Endothelial cell of umbilical vein (primary cell): ENCODE measurements at regions not wholly inside any gene's neighbourhood (a gene's known extent, or its start where the extent isn't known, plus 50 kb on each side); places are given as distances from the start of the nearest gene placed in this dataset.

Source experiments
- BruUV-seq: library from RNA; stranded (reverse); fragments of 400-500 nt; replicated peaks from 2 replicates; lab custom pipeline; 2021; lab: Mats Ljungman, UMichigan
- CTCF ChIA-PET: fragments of 300-600, 350-600 bp; sonication (Branson Sonifier 250); formaldehyde crosslinking; loops from one replicate; lab custom pipeline; 2021; ENCODE audit warnings: antibody characterized with exemption, inconsistent platforms; lab: Charles Lee
- POLR2A ChIA-PET: fragments of 300-600, 350-600 bp; sonication (Branson Sonifier 250); formaldehyde crosslinking; loops from one replicate; lab custom pipeline; 2021; ENCODE audit warnings: antibody characterized with exemption, inconsistent platforms; lab: Charles Lee
- DNase-seq: peaks from one replicate; pipeline ENCODE4 v3.0.0-alpha.2; 2011; ENCODE audit warnings: low read depth, low spot score
- FAIRE-seq: peaks from 2 replicates; lab custom pipeline; 2011; peaks lifted over from hg19 to GRCh38; lab: Jason Lieb, UNC
- H2AFZ ChIP-seq: 2 replicates; pipeline ENCODE4 v1.6.0; 2012; ENCODE audit warnings: low read depth, low read length, control low read depth, inconsistent platforms
- H3K27ac ChIP-seq: 2 replicates; pipeline ENCODE4 v1.5.1; 2011; ENCODE audit warnings: low read depth, mild to moderate bottlenecking, control low read depth, low read length, moderate library complexity; ENCODE audit not compliant: insufficient read depth
- H3K27me3 ChIP-seq, 2 experiments: 2 replicates each; pipeline versions ENCODE4 v1.6.0 to v1.6.1; 2011; ENCODE audit warnings: low read length in 2 of 2, mixed read lengths in 1 of 2; ENCODE audit not compliant: control insufficient read depth in 2 of 2, insufficient read depth in 2 of 2
- H3K36me3 ChIP-seq, 2 experiments: 2 replicates in 1 of 2; 3 replicates in 1 of 2; pipeline ENCODE4 v1.5.1; 2011; ENCODE audit warnings: low read length in 2 of 2, mild to moderate bottlenecking in 1 of 2, moderate library complexity in 1 of 2; ENCODE audit not compliant: control insufficient read depth in 2 of 2, insufficient read depth in 2 of 2; ENCODE audit errors: extremely low read depth in 1 of 2
- H3K4me1 ChIP-seq: 3 replicates; pipeline ENCODE4 v1.5.1; 2011; ENCODE audit warnings: mild to moderate bottlenecking, low read length; ENCODE audit not compliant: control insufficient read depth, insufficient read depth; ENCODE audit errors: extremely low read depth
- H3K4me2 ChIP-seq: 2 replicates; pipeline ENCODE4 v1.6.1; 2011; ENCODE audit warnings: low read length, control low read depth, mixed read lengths; ENCODE audit not compliant: insufficient read depth
- H3K4me3 ChIP-seq, 3 experiments: fragments of 200-600 bp in 1 of 3; sonication (generic), shearing (Covaris generic) in 1 of 3; replicated peaks in 1 of 3; 2 replicates each; pipeline ENCODE4 v1.5.1; 2011 to 2016; ENCODE audit warnings: control low read depth in 3 of 3, low read length in 3 of 3, mild to moderate bottlenecking in 2 of 3, inconsistent platforms in 1 of 3, low read depth in 1 of 3, moderate library complexity in 1 of 3; ENCODE audit not compliant: insufficient read depth in 1 of 3
- H3K79me2 ChIP-seq: 2 replicates; pipeline ENCODE4 v1.6.0; 2012; ENCODE audit warnings: low read length, inconsistent platforms; ENCODE audit not compliant: control insufficient read depth, insufficient read depth
- H3K9ac ChIP-seq: replicated peaks from 2 replicates; pipeline ENCODE3; 2011; ENCODE audit warnings: low read length, control low read depth; ENCODE audit not compliant: insufficient read depth; ENCODE audit errors: extremely low read depth
- H3K9me1 ChIP-seq: replicated peaks from 3 replicates; pipeline ENCODE4 v1.6.0; 2011; ENCODE audit warnings: mild to moderate bottlenecking, low read length; ENCODE audit not compliant: control insufficient read depth, insufficient read depth; ENCODE audit errors: extremely low read depth
- H3K9me3 ChIP-seq: replicated peaks from 2 replicates; pipeline ENCODE4 v1.5.1; 2012; ENCODE audit warnings: low read length, inconsistent platforms; ENCODE audit not compliant: control insufficient read depth, insufficient read depth
- H4K20me1 ChIP-seq: replicated peaks from 2 replicates; pipeline ENCODE3; 2011; ENCODE audit warnings: mild to moderate bottlenecking, low read length; ENCODE audit not compliant: control insufficient read depth, insufficient read depth; ENCODE audit errors: extremely low read depth
- EZH2 ChIP-seq: IDR thresholded peaks from 2 replicates; pipeline ENCODE4 v1.6.1; 2012; ENCODE audit warnings: borderline replicate concordance, low read depth, mild to moderate bottlenecking, moderate library complexity, low read length, inconsistent platforms; ENCODE audit not compliant: severe bottlenecking
- JUN ChIP-seq: IDR thresholded peaks from 2 replicates; pipeline ENCODE4 v1.6.1; 2011; ENCODE audit warnings: borderline replicate concordance, low read depth; ENCODE audit not compliant: insufficient read length, insufficient read depth
- MYC ChIP-seq: IDR thresholded peaks from one replicate; pipeline ENCODE4 v1.6.1; 2011; ENCODE audit warnings: mild to moderate bottlenecking, low read depth, low read length
- POLR2A ChIP-seq: IDR thresholded peaks from 2 replicates; pipeline ENCODE4 v1.6.1; 2012; ENCODE audit warnings: low read depth, mild to moderate bottlenecking, control low read depth, low read length
- POLR2AphosphoS5 ChIP-seq: IDR thresholded peaks from 2 replicates; pipeline ENCODE4 v1.6.1; 2012; ENCODE audit warnings: low read depth, mild to moderate bottlenecking, control low read depth, low read length, moderate library complexity; ENCODE audit not compliant: insufficient read depth
- dilution Hi-C: fragments of 300-500 bp; cut with MboI; formaldehyde crosslinking; loops from one replicate; pipeline ENCODE4 v1.15.0; 2019; ENCODE audit warnings: low sequenced_read_pairs; ENCODE audit not compliant: extremely low pct_ligation_motif_present
- intact Hi-C: fragments of 100-400 bp; cut with micrococcal nuclease; formaldehyde crosslinking; loops from one replicate; pipeline ENCODE4 v1.10.0; 2022
- TF ChIP-seq, protein P1 (sequence below): IDR thresholded peaks from 2 replicates; pipeline ENCODE4 v1.6.1; 2011; ENCODE audit not compliant: insufficient read depth, insufficient read length
- TF ChIP-seq, protein P2 (sequence below), 2 donors: IDR thresholded peaks; 1 replicate in 1 of 2; 2 replicates in 1 of 2; pipeline ENCODE4 v1.5.1; 2011; ENCODE audit warnings: low read length in 2 of 2, mild to moderate bottlenecking in 2 of 2, moderate library complexity in 2 of 2, control low read depth in 1 of 2, inconsistent platforms in 1 of 2, low read depth in 1 of 2; ENCODE audit not compliant: insufficient read depth in 1 of 2; ENCODE audit errors: extremely low read depth in 1 of 2

DNA sequence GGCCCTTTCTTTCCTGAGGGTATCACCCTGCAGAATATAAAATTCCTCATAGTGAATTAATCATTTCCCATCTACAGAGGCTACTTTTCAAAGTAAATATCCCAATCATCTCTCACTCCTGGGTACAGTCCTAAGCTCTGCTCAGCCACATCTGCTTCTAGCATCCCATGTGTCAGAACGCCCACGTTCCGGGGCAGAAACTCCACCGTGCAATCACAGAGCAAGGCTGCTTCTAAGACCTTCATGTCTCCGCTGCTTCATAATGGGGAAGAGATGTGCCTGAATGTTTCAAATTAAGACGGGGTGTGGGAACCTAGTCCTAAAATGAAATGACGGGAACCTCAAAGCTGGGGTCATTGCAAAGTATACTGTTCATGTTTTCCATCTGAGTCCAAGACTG is 208.8 kb upstream of the GMDS start:
- Histone ChIP-seq H3K4me2 (no peak overlapping the region), H3K9ac (no peak overlapping the region), H3K27me3 (peaks cover 3 to 4% of the 10 kb centered on the region in 2 experiments), H3K36me3 (no peaks in the 10 kb centered on the region), H3K79me2 (no peaks in the 10 kb centered on the region), H3K9me1 (no peaks in the 10 kb centered on the region), H4K20me1 (no peaks in the 10 kb centered on the region), H3K27ac (no peak overlapping the region), H3K4me1 (peaks cover under 1% of the 10 kb centered on the region), H3K4me3 (no peak overlapping the region), H2AFZ (no peak overlapping the region), H3K9me3 (no peaks in the 10 kb centered on the region)
- intact Hi-C loops = no loop called here
- FAIRE-seq (no peak), DNase-seq (no peak)
- ChIA-PET POLR2A (no interaction called here), CTCF (interaction anchor here (1.6 kb wide), 1 partner anchor 180 kb away, joined by 5 read pairs; no protein-coding TSS in a partner anchor)
- TF ChIP-seq, protein P1, sequence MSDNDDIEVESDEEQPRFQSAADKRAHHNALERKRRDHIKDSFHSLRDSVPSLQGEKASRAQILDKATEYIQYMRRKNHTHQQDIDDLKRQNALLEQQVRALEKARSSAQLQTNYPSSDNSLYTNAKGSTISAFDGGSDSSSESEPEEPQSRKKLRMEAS = no peak
- TF ChIP-seq JUN (no peak), MYC (no peak), POLR2A (no peak), POLR2AphosphoS5 (no peak), EZH2 (no peak)
- TF ChIP-seq, protein P2, sequence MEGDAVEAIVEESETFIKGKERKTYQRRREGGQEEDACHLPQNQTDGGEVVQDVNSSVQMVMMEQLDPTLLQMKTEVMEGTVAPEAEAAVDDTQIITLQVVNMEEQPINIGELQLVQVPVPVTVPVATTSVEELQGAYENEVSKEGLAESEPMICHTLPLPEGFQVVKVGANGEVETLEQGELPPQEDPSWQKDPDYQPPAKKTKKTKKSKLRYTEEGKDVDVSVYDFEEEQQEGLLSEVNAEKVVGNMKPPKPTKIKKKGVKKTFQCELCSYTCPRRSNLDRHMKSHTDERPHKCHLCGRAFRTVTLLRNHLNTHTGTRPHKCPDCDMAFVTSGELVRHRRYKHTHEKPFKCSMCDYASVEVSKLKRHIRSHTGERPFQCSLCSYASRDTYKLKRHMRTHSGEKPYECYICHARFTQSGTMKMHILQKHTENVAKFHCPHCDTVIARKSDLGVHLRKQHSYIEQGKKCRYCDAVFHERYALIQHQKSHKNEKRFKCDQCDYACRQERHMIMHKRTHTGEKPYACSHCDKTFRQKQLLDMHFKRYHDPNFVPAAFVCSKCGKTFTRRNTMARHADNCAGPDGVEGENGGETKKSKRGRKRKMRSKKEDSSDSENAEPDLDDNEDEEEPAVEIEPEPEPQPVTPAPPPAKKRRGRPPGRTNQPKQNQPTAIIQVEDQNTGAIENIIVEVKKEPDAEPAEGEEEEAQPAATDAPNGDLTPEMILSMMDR (IDR thresholded peaks at IDR 0.05; ENCODE audit: extremely low read depth in 1 of 2, insufficient read depth in 1 of 2, low read depth in 1 of 2, low read length in 2 of 2) = no peak
- dilution Hi-C loops = loop anchor here (25.0 kb wide), 1 partner anchor 158 kb away; no protein-coding TSS in a partner anchor
- BruUV-seq = no TSS peak
